Stimulated activated memory B cell treated with anti-CD40 and anti-IgM and Interleukin-4, amounts not matched to agents 10 μg/mL and 1 μg/mL and 100 μg/mL, for 72 hours (primary cell): ENCODE measurements at regions not wholly inside any gene's neighbourhood (a gene's known extent, or its start where the extent isn't known, plus 50 kb on each side); places are given as distances from the start of the nearest gene placed in this dataset.

Experiments
- ATAC-seq: fragments of 150-1000 bp; cut with Tn5 transposase; 2 replicates; pipeline ENCODE4 v1.10.0; 2021
- H3K27ac Mint-ChIP-seq: one replicate; pipeline ENCODE4 v1.8.0; 2022; ENCODE audit warnings: mild to moderate bottlenecking, mixed read lengths
- H3K27me3 Mint-ChIP-seq: one replicate; pipeline ENCODE4 v1.8.0; 2022; ENCODE audit warnings: mixed read lengths
- H3K36me3 Mint-ChIP-seq: one replicate; pipeline ENCODE4 v1.8.0; 2022; ENCODE audit warnings: mixed read lengths
- H3K4me1 Mint-ChIP-seq: one replicate; pipeline ENCODE4 v1.8.0; 2022; ENCODE audit warnings: mixed read lengths
- H3K4me3 Mint-ChIP-seq: one replicate; pipeline ENCODE4 v1.8.0; 2022; ENCODE audit warnings: mild to moderate bottlenecking, moderate library complexity, mixed read lengths
- H3K9me3 Mint-ChIP-seq: one replicate; pipeline ENCODE4 v1.8.0; 2022; ENCODE audit warnings: mixed read lengths

- H3K4me3 Mint-ChIP-seq, result no peak overlapping the region
- H3K9me3 Mint-ChIP-seq, result no peaks in the 10 kb centered on the region
- peaks cover 17% of the 10 kb centered on the region for H3K4me1 Mint-ChIP-seq
- H3K27me3 Mint-ChIP-seq, result no peaks in the 10 kb centered on the region
- ATAC-seq, result no peak
- H3K27ac Mint-ChIP-seq, result no peak overlapping the region
- no peaks in the 10 kb centered on the region for H3K36me3 Mint-ChIP-seq
These were observed 104.9 kb downstream of the KLF6 start for GRCh38 chr10:3679950-3680629.

- Mint-ChIP-seq H3K9me3 (no peaks in the 10 kb centered on the region), H3K4me3 (no peak overlapping the region), H3K27me3 (no peaks in the 10 kb centered on the region), H3K36me3 (no peaks in the 10 kb centered on the region), H3K4me1 (peaks cover 11% of the 10 kb centered on the region), H3K27ac (no peak overlapping the region)
- no peak for ATAC-seq
These were observed 106.3 kb downstream of the KLF6 start for GRCh38 chr10:3678629-3679227.

GRCh38 chr10:3676564-3676963 is 108.4 kb downstream of the KLF6 start:
- H3K27me3 Mint-ChIP-seq, result no peaks in the 10 kb centered on the region
- peak overlapping the region; percentile 48 for H3K27ac Mint-ChIP-seq
- no peak overlapping the region for H3K4me3 Mint-ChIP-seq
- ATAC-seq, result peak; percentile 51
- no peaks in the 10 kb centered on the region for H3K36me3 Mint-ChIP-seq
- H3K9me3 Mint-ChIP-seq, result no peaks in the 10 kb centered on the region
- peaks cover 11% of the 10 kb centered on the region for H3K4me1 Mint-ChIP-seq

GRCh38 chr10:3672220-3672619 is 112.8 kb downstream of the KLF6 start:
- Mint-ChIP-seq H3K4me3 (no peak overlapping the region), H3K36me3 (no peaks in the 10 kb centered on the region), H3K27ac (no peak overlapping the region), H3K4me1 (peaks cover 19% of the 10 kb centered on the region), H3K9me3 (no peaks in the 10 kb centered on the region), H3K27me3 (peaks cover 13% of the 10 kb centered on the region)
- no peak for ATAC-seq

- ATAC-seq, result no peak
- Mint-ChIP-seq H3K4me3 (no peak overlapping the region), H3K9me3 (no peaks in the 10 kb centered on the region)
These were observed 113.5 kb downstream of the KLF6 start for GRCh38 chr10:3671386-3671955.

GRCh38 chr10:3668966-3669330 is 116.1 kb downstream of the KLF6 start:
- no peaks in the 10 kb centered on the region for H3K9me3 Mint-ChIP-seq
- H3K27me3 Mint-ChIP-seq, result peaks cover 27% of the 10 kb centered on the region
- no peak overlapping the region for H3K27ac Mint-ChIP-seq
- H3K4me1 Mint-ChIP-seq, result peaks cover 14% of the 10 kb centered on the region
- ATAC-seq, result no peak
- H3K36me3 Mint-ChIP-seq, result no peaks in the 10 kb centered on the region
- H3K4me3 Mint-ChIP-seq, result no peak overlapping the region

More at GRCh38 chr10:3671386-3671955, 113.5 kb downstream of the KLF6 start:
- H3K27me3 Mint-ChIP-seq, result peaks cover 18% of the 10 kb centered on the region
- no peak overlapping the region for H3K27ac Mint-ChIP-seq
- H3K36me3 Mint-ChIP-seq, result no peaks in the 10 kb centered on the region
- peaks cover 19% of the 10 kb centered on the region for H3K4me1 Mint-ChIP-seq

GRCh38 chr10:3668276-3668965 is 116.6 kb downstream of the KLF6 start:
- Mint-ChIP-seq H3K27me3 (peaks cover 27% of the 10 kb centered on the region), H3K27ac (no peak overlapping the region), H3K9me3 (no peaks in the 10 kb centered on the region), H3K36me3 (no peaks in the 10 kb centered on the region), H3K4me3 (no peak overlapping the region), H3K4me1 (peaks cover 14% of the 10 kb centered on the region)
- ATAC-seq, result no peak

GRCh38 chr10:3666525-3667302 is 118.3 kb downstream of the KLF6 start:
- Mint-ChIP-seq H3K4me1 (peaks cover 14% of the 10 kb centered on the region), H3K27me3 (peaks cover 27% of the 10 kb centered on the region), H3K4me3 (no peak overlapping the region), H3K36me3 (no peaks in the 10 kb centered on the region), H3K9me3 (no peaks in the 10 kb centered on the region), H3K27ac (no peak overlapping the region)
- ATAC-seq, result peak; percentile 52

- no peak for ATAC-seq
- Mint-ChIP-seq H3K27ac (no peak overlapping the region), H3K4me1 (peaks cover 14% of the 10 kb centered on the region), H3K9me3 (peaks cover 4% of the 10 kb centered on the region), H3K27me3 (peaks cover 27% of the 10 kb centered on the region), H3K4me3 (no peak overlapping the region), H3K36me3 (no peaks in the 10 kb centered on the region)
These were observed 119.6 kb downstream of the KLF6 start for GRCh38 chr10:3665316-3665908.

- H3K36me3 Mint-ChIP-seq, result no peaks in the 10 kb centered on the region
- peaks cover 15% of the 10 kb centered on the region for H3K27me3 Mint-ChIP-seq
- peak overlapping the region; percentile 6 for H3K27ac Mint-ChIP-seq
- ATAC-seq, result no peak
- peaks cover 7% of the 10 kb centered on the region for H3K4me1 Mint-ChIP-seq
- no peak overlapping the region for H3K4me3 Mint-ChIP-seq
- peaks cover 4% of the 10 kb centered on the region for H3K9me3 Mint-ChIP-seq
These were observed 122.2 kb downstream of the KLF6 start for GRCh38 chr10:3662775-3663174.

GRCh38 chr10:3661271-3661670 is 123.7 kb downstream of the KLF6 start:
- Mint-ChIP-seq H3K9me3 (peaks cover 4% of the 10 kb centered on the region), H3K4me1 (peaks cover under 1% of the 10 kb centered on the region), H3K36me3 (no peaks in the 10 kb centered on the region), H3K27ac (no peak overlapping the region), H3K4me3 (no peak overlapping the region), H3K27me3 (peaks cover 8% of the 10 kb centered on the region)
- ATAC-seq, result no peak

GRCh38 chr10:3660753-3661152 is 124.3 kb downstream of the KLF6 start:
- H3K27me3 Mint-ChIP-seq, result peaks cover 5% of the 10 kb centered on the region
- H3K36me3 Mint-ChIP-seq, result no peaks in the 10 kb centered on the region
- no peak overlapping the region for H3K27ac Mint-ChIP-seq
- H3K4me3 Mint-ChIP-seq, result no peak overlapping the region
- no peak for ATAC-seq
- H3K9me3 Mint-ChIP-seq, result peaks cover 4% of the 10 kb centered on the region
- peaks cover 6% of the 10 kb centered on the region for H3K4me1 Mint-ChIP-seq

- ATAC-seq, result no peak
- Mint-ChIP-seq H3K27me3 (no peaks in the 10 kb centered on the region), H3K36me3 (no peaks in the 10 kb centered on the region), H3K27ac (no peak overlapping the region), H3K4me1 (peaks cover 20% of the 10 kb centered on the region), H3K4me3 (no peak overlapping the region), H3K9me3 (peaks cover 4% of the 10 kb centered on the region)
These were observed 125.6 kb downstream of the KLF6 start for GRCh38 chr10:3659203-3659917.

GRCh38 chr10:3658766-3659165 is 126.2 kb downstream of the KLF6 start:
- no peaks in the 10 kb centered on the region for H3K36me3 Mint-ChIP-seq
- H3K9me3 Mint-ChIP-seq, result peaks cover 4% of the 10 kb centered on the region
- H3K27ac Mint-ChIP-seq, result no peak overlapping the region
- peaks cover 20% of the 10 kb centered on the region for H3K4me1 Mint-ChIP-seq
- no peaks in the 10 kb centered on the region for H3K27me3 Mint-ChIP-seq
- ATAC-seq, result no peak
- H3K4me3 Mint-ChIP-seq, result no peak overlapping the region
